Activated B cell treated with CpG ODN at 0.5 μM for 24 hours (primary cell): ENCODE measurements at regions not wholly inside any gene's neighbourhood (a gene's known extent, or its start where the extent isn't known, plus 50 kb on each side); places are given as distances from the start of the nearest gene placed in this dataset.

Experiments used
- ATAC-seq: fragments of 200-7000 bp; cut with Tn5 transposase; one replicate; pipeline ENCODE4 v1.10.0; 2021; ENCODE audit warnings: low read depth, mild to moderate bottlenecking, moderate library complexity
- CTCF ChIA-PET: fragments of 350-600 bp; sonication (Branson Sonifier 250); formaldehyde crosslinking; loops from one replicate; lab custom pipeline; 2021; ENCODE audit warnings: antibody characterized with exemption; lab: Charles Lee
- POLR2A ChIA-PET: fragments of 350-600 bp; sonication (Branson Sonifier 250); formaldehyde crosslinking; loops from one replicate; lab custom pipeline; 2021; ENCODE audit warnings: antibody characterized with exemption; lab: Charles Lee
- DNase-seq: peaks from one replicate; pipeline ENCODE4 v3.0.0; 2022
- H3K27ac Mint-ChIP-seq: one replicate; pipeline ENCODE4 v1.8.0; 2020; ENCODE audit warnings: mixed read lengths
- H3K27me3 Mint-ChIP-seq: one replicate; pipeline ENCODE4 v1.8.0; 2021; ENCODE audit warnings: mixed read lengths
- H3K36me3 Mint-ChIP-seq: one replicate; pipeline ENCODE4 v1.8.0; 2021; ENCODE audit warnings: low read depth, mixed read lengths
- H3K4me1 Mint-ChIP-seq: one replicate; pipeline ENCODE4 v1.8.0; 2021; ENCODE audit warnings: mixed read lengths
- H3K4me3 Mint-ChIP-seq: one replicate; pipeline ENCODE4 v1.8.0; 2020; ENCODE audit warnings: mild to moderate bottlenecking, mixed read lengths
- H3K9me3 Mint-ChIP-seq: one replicate; pipeline ENCODE4 v1.8.0; 2020; ENCODE audit warnings: mixed read lengths
- CTCF ChIP-seq: fragments of 200-600 bp; IDR thresholded peaks from one replicate; pipeline ENCODE4 v1.8.0; 2022; ENCODE audit warnings: antibody characterized with exemption, mild to moderate bottlenecking
- intact Hi-C: fragments of 100-400 bp; cut with micrococcal nuclease; formaldehyde crosslinking; loops from one replicate; pipeline ENCODE4 v1.15.1; 2024

- H3K4me1 Mint-ChIP-seq = no peaks in the 10 kb centered on the region
- H3K27ac Mint-ChIP-seq = no peak overlapping the region
- ChIA-PET POLR2A (no interaction called here), CTCF (no interaction called here)
- intact Hi-C loops = no loop called here
- H3K27me3 Mint-ChIP-seq = peaks cover 18% of the 10 kb centered on the region
- peaks cover 4% of the 10 kb centered on the region for H3K9me3 Mint-ChIP-seq
- H3K4me3 Mint-ChIP-seq = no peak overlapping the region
- H3K36me3 Mint-ChIP-seq = no peaks in the 10 kb centered on the region
- ATAC-seq (no peak), DNase-seq (no peak)
- no peak for TF ChIP-seq CTCF
Measured at GRCh38 chr9:107154766-107155165, 128.3 kb upstream of the RAD23B start.

GRCh38 chr9:107155244-107155817, 127.7 kb upstream of the RAD23B start:
- DNase-seq (no peak), ATAC-seq (no peak)
- POLR2A ChIA-PET = no interaction called here
- H3K36me3 Mint-ChIP-seq = no peaks in the 10 kb centered on the region
- peaks cover 4% of the 10 kb centered on the region for H3K9me3 Mint-ChIP-seq
- no peak overlapping the region for H3K27ac Mint-ChIP-seq
- intact Hi-C loops = no loop called here
- no peak overlapping the region for H3K4me3 Mint-ChIP-seq
- no peak for TF ChIP-seq CTCF
- CTCF ChIA-PET = no interaction called here
- peaks cover 16% of the 10 kb centered on the region for H3K27me3 Mint-ChIP-seq
- H3K4me1 Mint-ChIP-seq = no peaks in the 10 kb centered on the region

GRCh38 chr9:107158321-107158720, 124.8 kb upstream of the RAD23B start:
- no peaks in the 10 kb centered on the region for H3K9me3 Mint-ChIP-seq
- no peak overlapping the region for H3K4me3 Mint-ChIP-seq
- no peaks in the 10 kb centered on the region for H3K4me1 Mint-ChIP-seq
- no peak overlapping the region for H3K27ac Mint-ChIP-seq
- no peaks in the 10 kb centered on the region for H3K36me3 Mint-ChIP-seq
- ATAC-seq = no peak
- intact Hi-C loops = loop anchor here (1.0 kb wide), 1 partner anchor 183 kb away; no protein-coding TSS in a partner anchor
- POLR2A ChIA-PET = no interaction called here
- CTCF ChIA-PET = interaction anchor here (0.9 to 1.5 kb wide), 3 partner anchors 14 to 183 kb away, joined by 3 to 5 read pairs (median 4); no protein-coding TSS in a partner anchor
- no peak for TF ChIP-seq CTCF
- peaks cover 12% of the 10 kb centered on the region for H3K27me3 Mint-ChIP-seq
- DNase-seq = no peak

- DNase-seq (no peak), ATAC-seq (no peak)
- Mint-ChIP-seq H3K9me3 (no peaks in the 10 kb centered on the region), H3K4me3 (no peak overlapping the region), H3K27me3 (peaks cover 17% of the 10 kb centered on the region), H3K4me1 (no peaks in the 10 kb centered on the region), H3K27ac (no peak overlapping the region), H3K36me3 (no peaks in the 10 kb centered on the region)
- TF ChIP-seq CTCF = no peak
- CTCF ChIA-PET = no interaction called here
- intact Hi-C loops = no loop called here
- POLR2A ChIA-PET = no interaction called here
Measured at GRCh38 chr9:107161338-107161737, 121.7 kb upstream of the RAD23B start.

GRCh38 chr9:107163370-107163769, 119.7 kb upstream of the RAD23B start:
- no peak overlapping the region for H3K4me3 Mint-ChIP-seq
- no peak for TF ChIP-seq CTCF
- no peak overlapping the region for H3K27ac Mint-ChIP-seq
- ATAC-seq (no peak), DNase-seq (no peak)
- H3K27me3 Mint-ChIP-seq = peaks cover 7% of the 10 kb centered on the region
- no peaks in the 10 kb centered on the region for H3K36me3 Mint-ChIP-seq
- H3K9me3 Mint-ChIP-seq = no peaks in the 10 kb centered on the region
- intact Hi-C loops = no loop called here
- no peaks in the 10 kb centered on the region for H3K4me1 Mint-ChIP-seq
- ChIA-PET CTCF (no interaction called here), POLR2A (no interaction called here)
